ENCODE measurements at regions not wholly inside any gene's neighbourhood (a gene's known extent, or its start where the extent isn't known, plus 50 kb on each side); places are given as distances from the start of the nearest gene placed in this dataset.

DNA sequence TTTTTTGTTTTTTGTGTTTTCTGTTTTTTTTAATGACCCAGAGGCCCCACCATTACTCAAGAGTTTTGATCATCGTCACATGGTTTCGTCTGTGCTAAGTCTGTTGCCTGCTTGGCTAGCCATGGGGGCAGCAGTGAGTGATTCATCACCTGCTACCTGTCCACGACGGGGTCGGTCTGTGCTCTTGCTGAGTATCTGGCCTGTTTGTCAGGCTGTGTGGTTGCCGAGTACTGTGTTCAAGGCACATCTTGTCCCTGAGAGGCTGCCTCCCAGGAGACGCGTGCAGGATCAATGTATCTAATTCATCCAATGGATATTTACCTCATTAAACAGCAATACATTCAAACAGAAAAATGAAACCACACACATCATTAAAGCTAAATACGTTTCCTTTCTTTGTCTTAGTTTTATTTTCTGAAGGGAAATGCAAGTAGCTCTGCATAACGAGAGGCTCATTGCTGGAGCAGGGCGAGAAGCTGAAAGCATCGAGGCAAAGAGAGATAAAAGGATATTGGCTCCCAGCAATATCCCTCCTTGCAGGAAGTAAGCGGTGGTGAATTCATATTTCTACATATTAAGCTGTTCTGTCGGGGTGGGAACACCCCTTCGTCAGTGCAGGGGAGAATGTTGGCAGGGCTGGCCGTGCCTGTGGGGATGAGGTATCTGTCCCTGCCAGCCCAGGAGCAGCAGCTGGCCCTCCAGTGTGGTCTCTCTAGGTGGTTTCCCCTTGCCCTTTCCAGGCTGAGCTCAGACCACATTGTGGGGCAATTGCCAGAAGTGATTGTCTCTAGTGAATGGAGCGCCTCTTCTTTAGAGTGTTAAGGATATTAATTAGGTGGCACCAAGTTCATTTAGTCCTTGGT, 166.2 kb upstream of the ASIC2 start (continued):
- TF ChIP-seq KDM1A (IDR thresholded peaks at IDR 0.05; ENCODE audit: borderline replicate concordance) = no peak
- TF ChIP-seq, protein P1, sequence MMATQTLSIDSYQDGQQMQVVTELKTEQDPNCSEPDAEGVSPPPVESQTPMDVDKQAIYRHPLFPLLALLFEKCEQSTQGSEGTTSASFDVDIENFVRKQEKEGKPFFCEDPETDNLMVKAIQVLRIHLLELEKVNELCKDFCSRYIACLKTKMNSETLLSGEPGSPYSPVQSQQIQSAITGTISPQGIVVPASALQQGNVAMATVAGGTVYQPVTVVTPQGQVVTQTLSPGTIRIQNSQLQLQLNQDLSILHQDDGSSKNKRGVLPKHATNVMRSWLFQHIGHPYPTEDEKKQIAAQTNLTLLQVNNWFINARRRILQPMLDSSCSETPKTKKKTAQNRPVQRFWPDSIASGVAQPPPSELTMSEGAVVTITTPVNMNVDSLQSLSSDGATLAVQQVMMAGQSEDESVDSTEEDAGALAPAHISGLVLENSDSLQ (IDR thresholded peaks at IDR 0.05) = peak; percentile 66
- TF ChIP-seq, protein P2, sequence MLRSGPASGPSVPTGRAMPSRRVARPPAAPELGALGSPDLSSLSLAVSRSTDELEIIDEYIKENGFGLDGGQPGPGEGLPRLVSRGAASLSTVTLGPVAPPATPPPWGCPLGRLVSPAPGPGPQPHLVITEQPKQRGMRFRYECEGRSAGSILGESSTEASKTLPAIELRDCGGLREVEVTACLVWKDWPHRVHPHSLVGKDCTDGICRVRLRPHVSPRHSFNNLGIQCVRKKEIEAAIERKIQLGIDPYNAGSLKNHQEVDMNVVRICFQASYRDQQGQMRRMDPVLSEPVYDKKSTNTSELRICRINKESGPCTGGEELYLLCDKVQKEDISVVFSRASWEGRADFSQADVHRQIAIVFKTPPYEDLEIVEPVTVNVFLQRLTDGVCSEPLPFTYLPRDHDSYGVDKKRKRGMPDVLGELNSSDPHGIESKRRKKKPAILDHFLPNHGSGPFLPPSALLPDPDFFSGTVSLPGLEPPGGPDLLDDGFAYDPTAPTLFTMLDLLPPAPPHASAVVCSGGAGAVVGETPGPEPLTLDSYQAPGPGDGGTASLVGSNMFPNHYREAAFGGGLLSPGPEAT (IDR thresholded peaks at IDR 0.05; ENCODE audit: low read depth) = peak; percentile 56
- peak; percentile 88 for TF ChIP-seq ATF7 (IDR thresholded peaks at IDR 0.05; ENCODE audit: low read depth)
- TF ChIP-seq JUNB (IDR thresholded peaks at IDR 0.05) = peak; percentile 23; the same call in 1 of the 2 replicates
- TF ChIP-seq IKZF1 (conservative IDR thresholded peaks at IDR 0.05) = peak; percentile 76
- peak; percentile 77 for TF ChIP-seq IKZF2 (IDR thresholded peaks at IDR 0.05)

DNA sequence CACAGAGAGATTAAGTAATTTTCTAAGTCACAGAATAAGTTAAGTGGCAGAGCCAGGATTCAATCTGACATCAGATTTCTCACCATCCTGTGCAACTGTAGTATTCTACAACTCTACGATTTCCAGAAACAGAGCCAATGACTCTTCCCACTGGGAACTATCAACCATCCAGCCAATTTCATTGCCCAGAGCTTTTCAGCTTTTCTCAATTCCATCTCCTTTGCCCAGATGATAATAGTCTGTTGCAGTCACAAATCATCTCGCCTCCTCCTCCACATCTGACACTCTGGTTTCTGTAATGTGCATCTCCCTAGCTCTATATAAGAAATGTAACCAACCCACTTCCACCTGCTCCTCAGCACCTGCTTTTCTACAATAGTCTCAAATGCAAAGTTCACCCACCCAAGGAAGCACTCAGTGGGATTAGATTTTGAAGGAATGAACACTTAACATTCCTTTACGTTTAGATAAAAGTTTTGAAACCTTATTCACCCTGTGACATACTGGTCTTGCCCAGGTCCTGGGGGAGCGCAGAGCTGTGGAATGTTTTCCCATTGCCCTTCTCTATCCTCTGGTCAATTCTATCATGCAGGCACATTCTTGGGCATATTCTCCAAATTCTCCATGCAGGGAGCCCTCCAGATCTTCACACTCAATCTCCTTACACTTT, 167.8 kb upstream of the ASIC2 start:
- no peak overlapping the region for H3K9ac ChIP-seq (ENCODE audit: control insufficient read depth, insufficient read depth, low read length)
- H3K36me3 ChIP-seq (ENCODE audit: control insufficient read depth in 2 of 2, insufficient read depth in 2 of 2, low read length in 1 of 2) = no peaks in the 10 kb centered on the region
- ChIA-PET SMC1A (ENCODE audit: uncharacterized antibody, unreplicated experiment) (interaction anchor here (0.9 to 3.4 kb wide), 12 partner anchors 9 to 61 kb away, joined by 3 to 26 read pairs (median 6); no protein-coding TSS in a partner anchor), CTCF (interaction anchor here (0.9 to 3.3 kb wide), 6 partner anchors 9 to 214 kb away, joined by 3 to 29 read pairs (median 6); no protein-coding TSS in a partner anchor), RAD21 (ENCODE audit: unreplicated experiment) (interaction anchor here (0.5 to 3.7 kb wide), 5 partner anchors 17 to 259 kb away, joined by 3 to 23 read pairs (median 8); no protein-coding TSS in a partner anchor), POLR2A (interaction anchor here (1.2 kb wide), 2 partner anchors 33 to 101 kb away, joined by 4 to 5 read pairs; no protein-coding TSS in a partner anchor)
- intact Hi-C loops (cut with micrococcal nuclease; ENCODE audit: unreplicated experiment) (no loop called here), in situ Hi-C loops (cut with MboI) (no loop called here)
- no peaks in the 10 kb centered on the region for H3K79me2 ChIP-seq (ENCODE audit: control insufficient read depth, insufficient read depth, low read length)
- WGBS (ENCODE audit: insufficient coverage, insufficient replicate concordance, low lambda C conversion rate, missing lambda C conversion rate) = 85% methylated on average over 4 of the region's 4 CpGs
- no peak overlapping the region for H2AFZ ChIP-seq (ENCODE audit: control insufficient read depth, low read depth, low read length)
- FAIRE-seq (no peak), ATAC-seq (no peak), DNase-seq (ENCODE audit: low read depth, low spot score) (no peak)
- no peak overlapping the region for H3K27ac ChIP-seq (ENCODE audit: control insufficient read depth, insufficient read depth)
- H3K4me3 ChIP-seq = no peak overlapping the region
- no peaks in the 10 kb centered on the region for H4K20me1 ChIP-seq (ENCODE audit: control insufficient read depth, insufficient read depth)
- H3K27me3 ChIP-seq (replicated peaks in 1 of 2; ENCODE audit: control insufficient read depth in 2 of 2, insufficient read depth in 2 of 2, low read length in 1 of 2) = no peaks in the 10 kb centered on the region
- no peaks in the 10 kb centered on the region for H3K9me3 ChIP-seq (replicated peaks; ENCODE audit: control insufficient read depth, insufficient read depth, low read length)
- H3K4me2 ChIP-seq (ENCODE audit: control insufficient read depth, insufficient read depth) = no peak overlapping the region
- H3K4me1 ChIP-seq (ENCODE audit: control insufficient read depth, insufficient read depth, low read length) = peaks cover 3% of the 10 kb centered on the region; the same call in 1 of the 2 replicates
- no TSS peak for BruUV-seq (replicated peaks)
- TF ChIP-seq MYC (IDR thresholded peaks at IDR 0.05; ENCODE audit: insufficient read depth, insufficient read length, insufficient replicate concordance, low read length, severe bottlenecking) = no peak
- no peak for TF ChIP-seq NR2C1 (IDR thresholded peaks at IDR 0.05)
- no peak for TF ChIP-seq BACH1 (IDR thresholded peaks at IDR 0.05; ENCODE audit: borderline replicate concordance)
- TF ChIP-seq POLR2AphosphoS2 (IDR thresholded peaks at IDR 0.05; ENCODE audit: low read depth, low read length) = no peak
- TF ChIP-seq SRF (IDR thresholded peaks at IDR 0.05; ENCODE audit: low read depth in 2 of 2, low read length in 2 of 2) = no peak
- TF ChIP-seq RAD51 (IDR thresholded peaks at IDR 0.05) = no peak
- TF ChIP-seq, protein P3, sequence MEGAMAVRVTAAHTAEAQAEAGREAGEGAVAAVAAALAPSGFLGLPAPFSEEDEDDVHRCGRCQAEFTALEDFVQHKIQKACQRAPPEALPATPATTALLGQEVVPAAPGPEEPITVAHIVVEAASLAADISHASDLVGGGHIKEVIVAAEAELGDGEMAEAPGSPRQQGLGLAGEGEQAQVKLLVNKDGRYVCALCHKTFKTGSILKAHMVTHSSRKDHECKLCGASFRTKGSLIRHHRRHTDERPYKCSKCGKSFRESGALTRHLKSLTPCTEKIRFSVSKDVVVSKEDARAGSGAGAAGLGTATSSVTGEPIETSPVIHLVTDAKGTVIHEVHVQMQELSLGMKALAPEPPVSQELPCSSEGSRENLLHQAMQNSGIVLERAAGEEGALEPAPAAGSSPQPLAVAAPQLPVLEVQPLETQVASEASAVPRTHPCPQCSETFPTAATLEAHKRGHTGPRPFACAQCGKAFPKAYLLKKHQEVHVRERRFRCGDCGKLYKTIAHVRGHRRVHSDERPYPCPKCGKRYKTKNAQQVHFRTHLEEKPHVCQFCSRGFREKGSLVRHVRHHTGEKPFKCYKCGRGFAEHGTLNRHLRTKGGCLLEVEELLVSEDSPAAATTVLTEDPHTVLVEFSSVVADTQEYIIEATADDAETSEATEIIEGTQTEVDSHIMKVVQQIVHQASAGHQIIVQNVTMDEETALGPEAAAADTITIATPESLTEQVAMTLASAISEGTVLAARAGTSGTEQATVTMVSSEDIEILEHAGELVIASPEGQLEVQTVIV (IDR thresholded peaks at IDR 0.05; ENCODE audit: borderline replicate concordance, partially characterized antibody) = no peak
- no peak for TF ChIP-seq NR2F1 (conservative IDR thresholded peaks at IDR 0.05)

Data from GM12878 (cell line).